Small intestine (tissue), 7 donors: ENCODE measurements at regions not wholly inside any gene's neighbourhood (a gene's known extent, or its start where the extent isn't known, plus 50 kb on each side); places are given as distances from the start of the nearest gene placed in this dataset.

Experiments
- DNase-seq, 2 donors: peaks; one replicate each; pipeline versions ENCODE4 v3.0.0 to v3.0.0-alpha.2; 2013
- FAIRE-seq: peaks from 2 replicates; lab custom pipeline; 2012; peaks lifted over from hg19 to GRCh38; lab: Jason Lieb, UNC
- H3K27ac ChIP-seq, 3 donors: one replicate each; pipeline ENCODE4 v1.5.1; 2013; ENCODE audit warnings: low read length in 2 of 3, mild to moderate bottlenecking in 2 of 3, control low read depth in 1 of 3, inconsistent platforms in 1 of 3, low read depth in 1 of 3, moderate library complexity in 1 of 3
- H3K27me3 ChIP-seq, 3 donors: one replicate each; pipeline ENCODE4 v1.6.1; 2013; ENCODE audit warnings: low read length in 3 of 3, inconsistent platforms in 1 of 3; ENCODE audit not compliant: control insufficient read depth in 3 of 3, insufficient read depth in 3 of 3
- H3K36me3 ChIP-seq, 3 donors: one replicate each; pipeline ENCODE4 v1.6.1; 2013; ENCODE audit warnings: low read length in 3 of 3, inconsistent platforms in 1 of 3, low read depth in 1 of 3, mild to moderate bottlenecking in 1 of 3, moderate library complexity in 1 of 3; ENCODE audit not compliant: control insufficient read depth in 3 of 3, insufficient read depth in 2 of 3
- H3K4me1 ChIP-seq, 3 donors: one replicate each; pipeline ENCODE4 v1.6.1; 2013; ENCODE audit warnings: low read length in 2 of 3, inconsistent platforms in 1 of 3, low read depth in 1 of 3, mild to moderate bottlenecking in 1 of 3, moderate library complexity in 1 of 3; ENCODE audit not compliant: control insufficient read depth in 3 of 3, insufficient read depth in 2 of 3
- H3K4me3 ChIP-seq, 3 donors: one replicate each; pipeline ENCODE4 v1.5.1; 2013; ENCODE audit warnings: low read length in 3 of 3, control low read depth in 1 of 3, inconsistent platforms in 1 of 3, low read depth in 1 of 3, mild to moderate bottlenecking in 1 of 3, moderate library complexity in 1 of 3
- H3K9me3 ChIP-seq, 2 donors: one replicate each; pipeline ENCODE4 v1.6.1; 2013; ENCODE audit warnings: low read depth in 1 of 2, low read length in 1 of 2; ENCODE audit not compliant: control insufficient read depth in 2 of 2, insufficient read depth in 1 of 2
- WGBS, 3 donors: extraction: QIAGEN DNeasy Blood & Tissue Kit; methylation state at CpG; one replicate each; pipeline ENCODE4 v1.1.7; 2013; 5-methylcytosine and 5-hydroxymethylcytosine counted together
- donor health status: healthy with polysubstance abuse.
- donor health status: control.
- donor health status: control.
- donor health status: Bipolar disorder and iron deficiency.
- donor health status: healthy.

- 76 to 88% (median 83%) methylated on average over 25 to 26 of the region's 26 CpGs for WGBS, 3 donors
- no peak overlapping the region for H3K4me3 ChIP-seq
- no peaks in the 10 kb centered on the region for H3K27me3 ChIP-seq
- DNase-seq (no peak), FAIRE-seq (no peak)
- no peak overlapping the region for H3K27ac ChIP-seq
- peaks cover 0 to 2% of the 10 kb centered on the region in 2 donors for H3K9me3 ChIP-seq
- no peaks in the 10 kb centered on the region for H3K4me1 ChIP-seq
- H3K36me3 ChIP-seq: no peaks in the 10 kb centered on the region
These were observed 77.4 kb downstream of the RMI2 start for GRCh38 chr16:11422381-11423314.

GRCh38 chr16:11423315-11424117 lies 78.3 kb downstream of the RMI2 start:
- FAIRE-seq: no peak

GRCh38 chr16:11424118-11424460 lies 78.8 kb downstream of the RMI2 start:
- Histone ChIP-seq H3K27ac (no peak overlapping the region), H3K27me3 (no peaks in the 10 kb centered on the region), H3K9me3 (no peaks in the 10 kb centered on the region), H3K36me3 (no peaks in the 10 kb centered on the region), H3K4me3 (no peak overlapping the region), H3K4me1 (no peaks in the 10 kb centered on the region)
- 90 to 94% (median 92%) methylated on average over 15 of the region's 15 CpGs for WGBS, 3 donors
- no peak for FAIRE-seq
- DNase-seq: no peak

More at GRCh38 chr16:11423315-11424117, 78.3 kb downstream of the RMI2 start:
- 74 to 76% (median 74%) methylated on average over 24 of the region's 24 CpGs for WGBS, 3 donors
- Histone ChIP-seq H3K27me3 (no peaks in the 10 kb centered on the region), H3K4me1 (no peaks in the 10 kb centered on the region), H3K4me3 (no peak overlapping the region), H3K9me3 (peaks cover 0 to 2% of the 10 kb centered on the region in 2 donors), H3K36me3 (no peaks in the 10 kb centered on the region), H3K27ac (no peak overlapping the region)
- DNase-seq: no peak

GRCh38 chr16:11425140-11425539 lies 79.9 kb downstream of the RMI2 start:
- FAIRE-seq (no peak), DNase-seq (no peak)
- H3K27me3 ChIP-seq: no peaks in the 10 kb centered on the region
- no peak overlapping the region for H3K27ac ChIP-seq
- H3K4me1 ChIP-seq: no peaks in the 10 kb centered on the region
- WGBS, 3 donors: 83 to 91% (median 90%) methylated on average over 14 of the region's 14 CpGs
- H3K9me3 ChIP-seq: no peaks in the 10 kb centered on the region
- no peaks in the 10 kb centered on the region for H3K36me3 ChIP-seq
- no peak overlapping the region for H3K4me3 ChIP-seq

- Histone ChIP-seq H3K9me3 (peaks cover 0 to 6% of the 10 kb centered on the region in 2 donors), H3K4me3 (no peak overlapping the region), H3K27ac (no peak overlapping the region), H3K27me3 (no peaks in the 10 kb centered on the region), H3K36me3 (no peaks in the 10 kb centered on the region), H3K4me1 (no peaks in the 10 kb centered on the region)
- DNase-seq (no peak), FAIRE-seq (no peak)
- WGBS, 3 donors: 38 to 72% (median 58%) methylated on average over 4 of the region's 4 CpGs
These were observed 83.3 kb downstream of the RMI2 start for GRCh38 chr16:11428623-11428953.

GRCh38 chr16:11429123-11429522 lies 83.9 kb downstream of the RMI2 start:
- DNase-seq: no peak
- Histone ChIP-seq H3K9me3 (peaks cover 0 to 6% of the 10 kb centered on the region in 2 donors), H3K4me3 (no peak overlapping the region), H3K36me3 (no peaks in the 10 kb centered on the region), H3K4me1 (no peaks in the 10 kb centered on the region), H3K27me3 (no peaks in the 10 kb centered on the region), H3K27ac (no peak overlapping the region)
- no peak for FAIRE-seq
- 14 to 46% (median 36%) methylated on average over 6 of the region's 6 CpGs for WGBS, 3 donors

GRCh38 chr16:11429823-11430222 lies 84.6 kb downstream of the RMI2 start:
- FAIRE-seq (no peak), DNase-seq (peak; percentile 68 to 70)
- H3K4me3 ChIP-seq: no peak overlapping the region
- H3K27me3 ChIP-seq: no peaks in the 10 kb centered on the region
- H3K36me3 ChIP-seq: no peaks in the 10 kb centered on the region
- 15 to 61% (median 19%) methylated on average over 6 of the region's 6 CpGs for WGBS, 3 donors
- no peak overlapping the region for H3K27ac ChIP-seq
- no peaks in the 10 kb centered on the region for H3K4me1 ChIP-seq
- H3K9me3 ChIP-seq: peaks cover 0 to 6% of the 10 kb centered on the region in 2 donors

- Histone ChIP-seq H3K27me3 (no peaks in the 10 kb centered on the region), H3K9me3 (peaks cover 0 to 6% of the 10 kb centered on the region in 2 donors), H3K27ac (no peak overlapping the region), H3K4me1 (no peaks in the 10 kb centered on the region), H3K4me3 (no peak overlapping the region), H3K36me3 (no peaks in the 10 kb centered on the region)
- no peak for FAIRE-seq
- no peak for DNase-seq
- 74 to 80% (median 76%) methylated on average over 11 of the region's 11 CpGs for WGBS, 3 donors
These were observed 85.5 kb downstream of the RMI2 start for GRCh38 chr16:11430601-11431317.
